CD4-positive, alpha-beta T cell treated with Interleukin-21 for 1 hour (primary cell): ENCODE measurements at regions not wholly inside any gene's neighbourhood (a gene's known extent, or its start where the extent isn't known, plus 50 kb on each side); places are given as distances from the start of the nearest gene placed in this dataset.

ENCODE experiments used
- DNase-seq: peaks from one replicate; pipeline ENCODE4 v3.0.0-alpha.2; 2020

GRCh38 chr2:200013906-200014305, 58.5 kb downstream of the MAIP1 start:
- no peak for DNase-seq

GRCh38 chr2:200021449-200022114, 66.2 kb downstream of the MAIP1 start:
- no peak for DNase-seq

GRCh38 chr2:200022511-200022910, 67.1 kb downstream of the MAIP1 start:
- no peak for DNase-seq

GRCh38 chr2:200023570-200023969, 68.2 kb downstream of the MAIP1 start:
- DNase-seq, result no peak

- no peak for DNase-seq
These were observed 70.3 kb downstream of the MAIP1 start for GRCh38 chr2:200025717-200026116.

- DNase-seq, result no peak
These were observed 71.2 kb downstream of the MAIP1 start for GRCh38 chr2:200026332-200027230.

GRCh38 chr2:200028998-200029397, 73.6 kb downstream of the MAIP1 start:
- no peak for DNase-seq

GRCh38 chr2:200032895-200033294, 77.5 kb downstream of the MAIP1 start:
- no peak for DNase-seq

- DNase-seq, result no peak
These were observed 78.5 kb downstream of the MAIP1 start for GRCh38 chr2:200033929-200034328.

GRCh38 chr2:200034816-200035215, 79.4 kb downstream of the MAIP1 start:
- DNase-seq, result no peak

- DNase-seq, result no peak
These were observed 84.6 kb downstream of the MAIP1 start for GRCh38 chr2:200039724-200040650.

GRCh38 chr2:200040831-200041230, 85.4 kb downstream of the MAIP1 start:
- DNase-seq, result no peak

GRCh38 chr2:200041639-200042038, 86.3 kb downstream of the MAIP1 start:
- no peak for DNase-seq

- no peak for DNase-seq
These were observed 86.8 kb downstream of the MAIP1 start for GRCh38 chr2:200042102-200042735.

GRCh38 chr2:200042944-200043343, 87.6 kb downstream of the MAIP1 start:
- DNase-seq, result no peak

GRCh38 chr2:200044453-200044852, 89.1 kb downstream of the MAIP1 start:
- no peak for DNase-seq

GRCh38 chr2:200048421-200048820, 93.0 kb downstream of the MAIP1 start:
- DNase-seq, result no peak

- DNase-seq, result no peak
These were observed 93.7 kb downstream of the MAIP1 start for GRCh38 chr2:200049086-200049485.

- no peak for DNase-seq
These were observed 95.7 kb downstream of the MAIP1 start for GRCh38 chr2:200050921-200051610.

GRCh38 chr2:200051611-200051945, 96.2 kb downstream of the MAIP1 start:
- no peak for DNase-seq

GRCh38 chr2:200052627-200053026, 97.2 kb downstream of the MAIP1 start:
- no peak for DNase-seq
